PC-9 (cell line): ENCODE measurements at regions not wholly inside any gene's neighbourhood (a gene's known extent, or its start where the extent isn't known, plus 50 kb on each side); places are given as distances from the start of the nearest gene placed in this dataset.

Experiments used
- EZH2 ChIP-seq: fragments of 200-600 bp; sonication (generic); IDR thresholded peaks from 2 replicates; pipeline ENCODE4 v1.8.0; 2017; ENCODE audit warnings: antibody characterized with exemption, low read depth
- TF ChIP-seq, protein P1 (sequence below): fragments of 200-600 bp; sonication (generic); conservative IDR thresholded peaks from 2 replicates; pipeline ENCODE4 v1.6.1; 2017; ENCODE audit warnings: mixed run types, antibody characterized with exemption, mild to moderate bottlenecking, moderate library complexity

DNA sequence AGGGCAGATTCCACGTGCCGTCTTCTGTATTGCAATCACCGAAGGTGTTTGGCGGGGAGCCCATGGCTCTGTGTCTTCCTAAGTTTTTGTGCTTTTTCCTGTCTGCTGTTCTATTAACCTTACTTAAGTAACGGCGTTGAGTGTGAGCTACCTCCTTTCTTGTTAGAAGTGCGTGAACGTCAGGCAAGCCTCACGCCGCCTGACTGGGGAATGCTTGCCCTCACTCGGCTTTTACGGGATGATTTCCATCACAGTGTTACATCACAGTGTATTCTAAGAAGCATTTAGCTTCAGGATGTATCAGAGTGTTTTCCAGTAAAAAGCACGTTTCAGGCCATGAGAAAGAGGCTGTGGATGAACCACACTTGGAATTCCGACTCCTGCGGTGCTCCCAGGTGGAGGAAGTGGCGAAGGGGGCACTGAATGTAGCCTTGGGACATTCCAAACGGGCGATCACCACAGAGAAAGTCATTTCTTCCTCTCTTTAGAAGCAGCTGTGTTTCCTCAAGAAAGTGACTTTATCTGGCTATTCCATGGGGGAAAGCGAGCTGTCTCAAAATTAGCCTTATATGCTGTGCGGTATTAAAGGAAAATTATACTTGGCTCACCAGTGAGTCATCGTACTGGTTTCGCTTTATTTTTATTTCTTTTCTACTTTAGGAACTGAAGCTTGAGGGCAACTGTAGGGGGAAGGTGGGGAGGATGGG is 290.7 kb downstream of the KLF6 start:
- TF ChIP-seq, protein P1, sequence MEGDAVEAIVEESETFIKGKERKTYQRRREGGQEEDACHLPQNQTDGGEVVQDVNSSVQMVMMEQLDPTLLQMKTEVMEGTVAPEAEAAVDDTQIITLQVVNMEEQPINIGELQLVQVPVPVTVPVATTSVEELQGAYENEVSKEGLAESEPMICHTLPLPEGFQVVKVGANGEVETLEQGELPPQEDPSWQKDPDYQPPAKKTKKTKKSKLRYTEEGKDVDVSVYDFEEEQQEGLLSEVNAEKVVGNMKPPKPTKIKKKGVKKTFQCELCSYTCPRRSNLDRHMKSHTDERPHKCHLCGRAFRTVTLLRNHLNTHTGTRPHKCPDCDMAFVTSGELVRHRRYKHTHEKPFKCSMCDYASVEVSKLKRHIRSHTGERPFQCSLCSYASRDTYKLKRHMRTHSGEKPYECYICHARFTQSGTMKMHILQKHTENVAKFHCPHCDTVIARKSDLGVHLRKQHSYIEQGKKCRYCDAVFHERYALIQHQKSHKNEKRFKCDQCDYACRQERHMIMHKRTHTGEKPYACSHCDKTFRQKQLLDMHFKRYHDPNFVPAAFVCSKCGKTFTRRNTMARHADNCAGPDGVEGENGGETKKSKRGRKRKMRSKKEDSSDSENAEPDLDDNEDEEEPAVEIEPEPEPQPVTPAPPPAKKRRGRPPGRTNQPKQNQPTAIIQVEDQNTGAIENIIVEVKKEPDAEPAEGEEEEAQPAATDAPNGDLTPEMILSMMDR, result no peak
- TF ChIP-seq EZH2, result no peak
